GM12873 (cell line): ENCODE measurements at regions not wholly inside any gene's neighbourhood (a gene's known extent, or its start where the extent isn't known, plus 50 kb on each side); places are given as distances from the start of the nearest gene placed in this dataset.

Experiments used
- TF ChIP-seq, protein P1 (sequence below): IDR thresholded peaks from 2 replicates; pipeline ENCODE4 v1.5.1; 2012; ENCODE audit warnings: low read depth, mild to moderate bottlenecking, moderate library complexity, low read length, control low read depth; ENCODE audit not compliant: insufficient read depth; ENCODE audit errors: missing control alignments

DNA sequence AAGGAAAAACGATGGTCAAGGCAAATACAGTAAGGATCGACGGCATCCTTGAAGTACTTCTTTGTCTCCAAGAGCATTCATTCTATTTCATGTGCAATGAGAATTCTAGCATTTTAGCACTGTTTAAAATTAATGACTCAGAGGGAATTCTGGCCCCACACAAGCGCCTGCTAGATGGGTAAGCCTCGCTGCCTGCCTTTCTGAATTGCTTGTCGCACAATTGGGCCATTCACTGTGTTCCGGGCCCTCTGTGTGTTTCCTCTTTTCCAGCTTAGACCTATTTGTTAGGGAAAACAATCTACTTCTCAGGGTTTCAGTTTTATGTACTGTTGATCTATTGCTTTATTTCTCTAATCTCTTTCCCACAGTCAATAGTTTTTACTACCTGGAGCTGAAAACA is 204.7 kb upstream of the ZNF32 start:
- TF ChIP-seq, protein P1, sequence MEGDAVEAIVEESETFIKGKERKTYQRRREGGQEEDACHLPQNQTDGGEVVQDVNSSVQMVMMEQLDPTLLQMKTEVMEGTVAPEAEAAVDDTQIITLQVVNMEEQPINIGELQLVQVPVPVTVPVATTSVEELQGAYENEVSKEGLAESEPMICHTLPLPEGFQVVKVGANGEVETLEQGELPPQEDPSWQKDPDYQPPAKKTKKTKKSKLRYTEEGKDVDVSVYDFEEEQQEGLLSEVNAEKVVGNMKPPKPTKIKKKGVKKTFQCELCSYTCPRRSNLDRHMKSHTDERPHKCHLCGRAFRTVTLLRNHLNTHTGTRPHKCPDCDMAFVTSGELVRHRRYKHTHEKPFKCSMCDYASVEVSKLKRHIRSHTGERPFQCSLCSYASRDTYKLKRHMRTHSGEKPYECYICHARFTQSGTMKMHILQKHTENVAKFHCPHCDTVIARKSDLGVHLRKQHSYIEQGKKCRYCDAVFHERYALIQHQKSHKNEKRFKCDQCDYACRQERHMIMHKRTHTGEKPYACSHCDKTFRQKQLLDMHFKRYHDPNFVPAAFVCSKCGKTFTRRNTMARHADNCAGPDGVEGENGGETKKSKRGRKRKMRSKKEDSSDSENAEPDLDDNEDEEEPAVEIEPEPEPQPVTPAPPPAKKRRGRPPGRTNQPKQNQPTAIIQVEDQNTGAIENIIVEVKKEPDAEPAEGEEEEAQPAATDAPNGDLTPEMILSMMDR = no peak

DNA sequence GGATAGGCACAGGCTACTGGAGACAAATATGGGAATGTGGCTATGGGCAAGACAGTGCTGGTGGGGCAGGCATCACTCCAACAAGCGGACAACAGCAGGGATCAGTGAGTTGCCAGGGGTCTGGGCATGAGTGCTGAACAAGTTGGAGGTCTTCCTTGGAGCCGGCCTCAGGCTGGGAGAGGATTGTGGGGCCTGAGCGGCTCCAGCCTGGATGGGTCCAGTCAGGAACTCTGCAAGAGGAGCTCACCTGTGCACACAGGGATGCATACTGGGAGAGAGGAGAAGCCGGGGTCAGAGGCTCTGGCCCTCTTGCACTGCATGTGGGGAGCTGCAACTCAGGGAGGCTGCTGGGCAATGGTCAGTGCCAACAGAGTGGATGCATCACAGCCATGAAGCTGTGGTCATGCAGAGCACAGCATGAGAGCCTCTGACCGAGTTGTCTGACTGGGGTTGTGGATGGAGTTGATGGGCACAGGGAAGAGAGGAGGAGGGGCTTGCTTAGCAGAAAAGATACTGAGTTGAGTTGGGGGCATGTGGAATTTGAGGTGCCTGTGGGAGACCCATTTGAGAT is 204.0 kb upstream of the ZNF32 start:
- TF ChIP-seq, protein P1 = no peak

DNA sequence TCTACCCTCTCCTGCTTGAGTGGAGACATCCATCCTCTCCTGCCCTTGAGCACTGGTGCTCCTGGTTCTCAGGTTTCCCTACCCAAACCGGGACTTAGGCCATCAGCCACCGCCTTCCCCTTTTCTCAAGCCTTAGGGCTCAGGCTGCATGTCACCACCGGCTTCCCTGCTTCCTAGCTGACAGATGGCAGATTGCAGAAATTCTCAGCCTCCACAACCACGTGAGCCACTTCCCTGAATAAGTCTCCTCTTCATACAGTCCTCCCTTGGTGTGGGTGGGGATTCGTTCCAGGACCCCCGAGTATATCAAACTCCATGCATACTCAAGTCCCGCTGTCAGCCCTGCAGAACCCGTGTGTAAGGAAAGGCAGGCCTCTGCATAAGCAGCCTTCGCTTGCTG is 203.5 kb upstream of the ZNF32 start:
- TF ChIP-seq, protein P1 = no peak

DNA sequence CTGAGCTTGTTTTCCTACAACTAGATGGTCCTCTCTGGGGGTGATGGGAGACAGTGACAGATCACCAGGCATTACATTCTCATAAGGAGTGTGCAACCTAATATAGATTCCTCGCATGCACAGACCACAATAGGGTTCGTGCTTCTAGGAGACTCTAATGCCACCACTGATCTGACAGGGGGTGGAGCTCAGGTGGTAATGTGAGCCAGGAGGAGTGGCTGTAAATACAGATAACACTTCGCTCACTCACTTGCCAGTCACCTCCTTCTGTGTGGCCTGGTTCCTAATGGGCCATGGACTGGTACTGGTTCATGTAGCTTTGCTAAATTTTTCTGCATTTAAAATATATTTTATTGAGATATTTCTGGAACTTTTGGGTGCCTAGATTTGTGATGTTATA is 202.3 kb upstream of the ZNF32 start:
- TF ChIP-seq, protein P1 = no peak

DNA sequence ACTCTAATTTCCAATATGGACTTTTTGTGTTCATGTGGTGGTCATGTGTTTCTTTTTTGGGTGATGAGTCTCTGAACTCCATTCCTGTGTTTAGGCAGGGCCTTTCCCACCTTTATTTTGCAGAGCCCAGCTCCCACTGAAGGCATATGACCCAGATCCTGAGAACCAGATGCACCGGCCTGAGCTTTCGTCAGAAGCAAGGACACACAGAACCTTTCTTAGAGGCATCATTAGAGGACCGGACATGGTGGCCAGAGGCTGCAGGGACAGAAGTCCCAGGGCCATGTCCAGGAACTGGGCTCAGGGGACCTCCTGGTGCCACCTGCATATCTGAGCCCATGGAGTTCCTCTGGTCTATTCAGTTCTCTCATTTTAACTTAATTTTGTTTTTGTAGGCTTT is 200.9 kb upstream of the ZNF32 start:
- TF ChIP-seq, protein P1 = no peak

DNA sequence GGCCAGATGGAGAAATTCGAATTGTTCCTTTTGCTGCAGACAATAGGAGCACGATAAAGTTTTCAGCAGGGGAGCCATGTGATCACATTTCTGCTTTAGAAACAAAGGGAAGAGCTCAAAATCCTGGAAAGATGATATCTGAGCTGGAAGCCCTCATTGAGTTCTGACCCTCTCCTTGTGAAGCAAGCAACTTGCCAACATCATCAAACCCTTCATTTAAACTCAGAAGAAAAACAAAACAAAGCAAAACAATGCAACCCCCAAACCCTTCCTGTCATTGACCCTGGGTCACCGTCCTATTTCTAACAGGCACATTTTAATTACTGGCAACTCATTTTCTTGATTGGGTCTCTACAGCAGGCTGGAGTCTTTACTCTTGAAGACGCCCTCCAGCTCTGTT is 198.3 kb upstream of the ZNF32 start:
- TF ChIP-seq, protein P1 = no peak

DNA sequence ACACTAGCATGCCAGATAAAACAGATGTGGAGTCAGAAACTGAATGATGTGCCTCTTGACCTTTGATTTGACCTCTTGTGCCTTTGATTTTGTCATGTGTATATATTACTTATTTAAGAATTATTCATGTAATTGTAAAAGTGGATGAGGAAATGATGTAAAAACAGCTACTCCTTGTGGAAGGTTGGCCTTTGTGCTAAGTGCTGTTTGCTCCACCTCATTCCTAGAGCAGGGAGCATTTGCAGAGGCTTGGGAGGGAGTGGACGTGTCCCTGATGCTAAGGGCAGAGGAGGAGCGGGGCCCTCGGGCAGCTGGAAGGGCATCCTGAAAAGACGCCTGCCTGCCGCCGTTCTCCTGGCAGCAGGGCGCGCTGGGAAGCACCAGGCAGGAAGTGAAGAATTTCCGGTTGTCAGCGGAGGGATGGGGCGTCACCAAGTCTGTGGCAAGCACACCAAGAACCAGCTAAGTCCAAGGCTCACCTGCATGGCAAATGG is 197.6 kb upstream of the ZNF32 start:
- TF ChIP-seq, protein P1 = no peak

DNA sequence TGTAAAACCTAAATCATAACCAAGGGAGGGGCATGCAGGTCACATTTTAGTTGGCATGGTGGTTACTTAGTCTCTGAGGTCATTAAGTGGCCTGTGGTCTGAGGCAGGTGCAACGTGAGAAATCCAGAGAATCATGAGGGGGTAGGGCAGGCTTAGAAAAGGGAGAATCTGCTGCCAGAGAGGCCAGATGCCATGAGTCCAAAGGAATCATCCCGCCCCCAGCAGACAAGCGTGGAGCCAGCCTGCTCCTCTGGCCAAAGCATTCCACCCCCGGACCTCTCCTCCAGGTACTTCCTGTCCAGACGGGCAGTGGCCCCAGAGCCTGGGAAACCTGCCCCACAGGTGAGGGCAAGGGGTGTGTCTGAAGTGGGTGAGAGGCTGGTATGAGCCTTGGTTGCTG is 196.4 kb upstream of the ZNF32 start:
- TF ChIP-seq, protein P1 = no peak
